HG03064 (cell line): ENCODE measurements at regions not wholly inside any gene's neighbourhood (a gene's known extent, or its start where the extent isn't known, plus 50 kb on each side); places are given as distances from the start of the nearest gene placed in this dataset.
"Not testable (repeated sequence)": the region's sequence is repeated elsewhere in the genome, so short reads cannot be mapped to it uniquely, and the experiment has no call there.

Experiments
- ATAC-seq: cut with Tn5 transposase; IDR thresholded peaks from one replicate; pipeline ENCODE4 v1.9.1; 2021; ENCODE audit warnings: low read depth; ENCODE audit not compliant: unreplicated experiment

- no peak for ATAC-seq
Observed at GRCh38 chr11:15825976-15826650, 530.2 kb downstream of the SOX6 start.

- no peak for ATAC-seq
Observed at GRCh38 chr11:15826826-15827225, 529.5 kb downstream of the SOX6 start.

- no peak for ATAC-seq
Observed at GRCh38 chr11:15828215-15828853, 528.0 kb downstream of the SOX6 start.

GRCh38 chr11:15829312-15829711 is 527.0 kb downstream of the SOX6 start:
- no peak for ATAC-seq

GRCh38 chr11:15830741-15831428 is 525.5 kb downstream of the SOX6 start:
- ATAC-seq: no peak

GRCh38 chr11:15835788-15836411 is 520.4 kb downstream of the SOX6 start:
- ATAC-seq: no peak

GRCh38 chr11:15836795-15837194 is 519.6 kb downstream of the SOX6 start:
- ATAC-seq: no peak

GRCh38 chr11:15837901-15838489 is 518.4 kb downstream of the SOX6 start:
- ATAC-seq: no peak

GRCh38 chr11:15839061-15839460 is 517.3 kb downstream of the SOX6 start:
- ATAC-seq: no peak

GRCh38 chr11:15840966-15841365 is 515.4 kb downstream of the SOX6 start:
- ATAC-seq: no peak

- no peak for ATAC-seq
Observed at GRCh38 chr11:15841931-15842740, 514.2 kb downstream of the SOX6 start.

GRCh38 chr11:15843309-15843872 is 513.0 kb downstream of the SOX6 start:
- ATAC-seq: no peak

GRCh38 chr11:15845261-15845660 is 511.1 kb downstream of the SOX6 start:
- ATAC-seq: no peak

- no peak for ATAC-seq
Observed at GRCh38 chr11:15848631-15849168, 507.6 kb downstream of the SOX6 start.

- no peak for ATAC-seq
Observed at GRCh38 chr11:15849257-15849656, 507.1 kb downstream of the SOX6 start.

- not testable (repeated sequence) for ATAC-seq
Observed at GRCh38 chr11:15850335-15850734, 506.0 kb downstream of the SOX6 start.

- ATAC-seq: no peak
Observed at GRCh38 chr11:15851051-15851498, 505.3 kb downstream of the SOX6 start.

- no peak for ATAC-seq
Observed at GRCh38 chr11:15852179-15852578, 504.2 kb downstream of the SOX6 start.

GRCh38 chr11:15854245-15854644 is 502.1 kb downstream of the SOX6 start:
- no peak for ATAC-seq
